OCI-M2 (cell line): ENCODE measurements at regions not wholly inside any gene's neighbourhood (a gene's known extent, or its start where the extent isn't known, plus 50 kb on each side); places are given as distances from the start of the nearest gene placed in this dataset.

Source experiments
- DNase-seq: peaks from one replicate; lab custom pipeline; 2025; ENCODE audit not compliant: unreplicated experiment; lab: John Stamatoyannopoulos, UW

- DNase-seq: no peak
Measured at GRCh38 chr17:77306790-77307478, 166.2 kb downstream of the SEC14L1 start.

GRCh38 chr17:77307479-77308198 lies 166.9 kb downstream of the SEC14L1 start:
- no peak for DNase-seq

- no peak for DNase-seq
Measured at GRCh38 chr17:77308861-77309726, 168.3 kb downstream of the SEC14L1 start.

GRCh38 chr17:77310336-77310735 lies 169.6 kb downstream of the SEC14L1 start:
- DNase-seq: no peak

- DNase-seq: no peak
Measured at GRCh38 chr17:77311371-77311981, 170.7 kb downstream of the SEC14L1 start.

- DNase-seq: no peak
Measured at GRCh38 chr17:77312061-77312701, 171.4 kb downstream of the SEC14L1 start.

GRCh38 chr17:77312786-77313599 lies 172.2 kb downstream of the SEC14L1 start:
- no peak for DNase-seq

- no peak for DNase-seq
Measured at GRCh38 chr17:77313831-77314230, 173.1 kb downstream of the SEC14L1 start.

GRCh38 chr17:77314601-77315000 lies 173.8 kb downstream of the SEC14L1 start:
- no peak for DNase-seq

- no peak for DNase-seq
Measured at GRCh38 chr17:77315010-77315409, 174.2 kb downstream of the SEC14L1 start.

- DNase-seq: no peak
Measured at GRCh38 chr17:77315551-77316190, 174.9 kb downstream of the SEC14L1 start.

- DNase-seq: no peak
Measured at GRCh38 chr17:77316191-77316641, 175.4 kb downstream of the SEC14L1 start.

GRCh38 chr17:77316651-77317050 lies 175.9 kb downstream of the SEC14L1 start:
- DNase-seq: no peak

- no peak for DNase-seq
Measured at GRCh38 chr17:77317091-77317750, 176.5 kb downstream of the SEC14L1 start.

GRCh38 chr17:77318021-77318420 lies 177.3 kb downstream of the SEC14L1 start:
- DNase-seq: no peak

GRCh38 chr17:77318491-77319210 lies 177.9 kb downstream of the SEC14L1 start:
- no peak for DNase-seq

- DNase-seq: no peak
Measured at GRCh38 chr17:77319211-77320043, 178.7 kb downstream of the SEC14L1 start.
